OCI-LY1 (cell line): ENCODE measurements at regions not wholly inside any gene's neighbourhood (a gene's known extent, or its start where the extent isn't known, plus 50 kb on each side); places are given as distances from the start of the nearest gene placed in this dataset.

ENCODE experiments used
- H2AFZ ChIP-seq: fragments of 200-600 bp; sonication (generic), shearing (Covaris generic); 2 replicates; pipeline ENCODE4 v1.6.0; 2014; ENCODE audit warnings: antibody characterized with exemption, mild to moderate bottlenecking, low read length
- H3F3A ChIP-seq: fragments of 200-600 bp; sonication (generic), shearing (Covaris generic); 2 replicates; pipeline ENCODE4 v1.6.0; 2014; ENCODE audit warnings: mild to moderate bottlenecking, antibody characterized with exemption, low read length, moderate library complexity; ENCODE audit not compliant: insufficient read depth
- H3K27ac ChIP-seq: fragments of 200-600 bp; sonication (generic); 2 replicates; pipeline ENCODE4 v1.5.1; 2014; ENCODE audit warnings: low read length, mixed run types, mild to moderate bottlenecking, low read depth; ENCODE audit not compliant: poor library complexity, severe bottlenecking
- H3K27me3 ChIP-seq: fragments of 200-600 bp; sonication (generic); 2 replicates; pipeline ENCODE4 v1.6.0; 2014; ENCODE audit warnings: antibody characterized with exemption, mild to moderate bottlenecking, low read length, moderate library complexity; ENCODE audit not compliant: insufficient read depth
- H3K36me3 ChIP-seq: fragments of 200-600 bp; sonication (generic); 2 replicates; pipeline ENCODE4 v1.6.1; 2014; ENCODE audit warnings: mild to moderate bottlenecking, antibody characterized with exemption, low read length, moderate library complexity, mixed read lengths; ENCODE audit not compliant: insufficient read depth
- H3K4me1 ChIP-seq: fragments of 200-600 bp; sonication (generic); 2 replicates; pipeline ENCODE4 v1.5.1; 2014; ENCODE audit warnings: mild to moderate bottlenecking, low read length, moderate library complexity; ENCODE audit not compliant: insufficient read depth, severe bottlenecking
- H3K4me2 ChIP-seq: fragments of 200-600 bp; sonication (generic), shearing (Covaris generic); 2 replicates; pipeline ENCODE4 v1.6.1; 2014; ENCODE audit warnings: low read length
- H3K4me3 ChIP-seq: fragments of 200-600 bp; sonication (generic); 2 replicates; pipeline ENCODE4 v1.5.1; 2014; ENCODE audit warnings: low read length, low read depth, mild to moderate bottlenecking, mixed read lengths; ENCODE audit not compliant: poor library complexity, severe bottlenecking
- H3K79me2 ChIP-seq: fragments of 200-600 bp; shearing (Covaris generic); 2 replicates; pipeline ENCODE4 v1.6.1; 2016; ENCODE audit warnings: mixed run types, low read length, mixed read lengths; ENCODE audit not compliant: insufficient read depth
- H3K9ac ChIP-seq: fragments of 200-600 bp; sonication (generic), shearing (Covaris generic); 2 replicates; pipeline ENCODE4 v1.6.1; 2014; ENCODE audit warnings: mild to moderate bottlenecking, low read length, mixed read lengths
- H3K9me2 ChIP-seq: fragments of 200-600 bp; sonication (generic), shearing (Covaris generic); 2 replicates; pipeline ENCODE4 v1.6.1; 2014; ENCODE audit warnings: low read depth, mild to moderate bottlenecking, low read length, mixed read lengths
- H3K9me3 ChIP-seq: fragments of 200-600 bp; shearing (Covaris generic); 2 replicates; pipeline ENCODE4 v1.6.1; 2014; ENCODE audit warnings: low read length, mixed read lengths
- H4K20me1 ChIP-seq: fragments of 200-600 bp; sonication (generic), shearing (Covaris generic); 2 replicates; pipeline ENCODE4 v1.6.0; 2016; ENCODE audit warnings: mild to moderate bottlenecking, low read length; ENCODE audit not compliant: insufficient read depth
- EZH2 ChIP-seq: fragments of 200-600 bp; sonication (generic), shearing (Covaris generic); IDR thresholded peaks from 2 replicates; pipeline ENCODE4 v1.8.0; 2017; ENCODE audit warnings: borderline replicate concordance, mixed run types, mild to moderate bottlenecking, antibody characterized with exemption, low read length, moderate library complexity, mixed read lengths
- TF ChIP-seq, protein P1 (sequence below): fragments of 200-600 bp; sonication (generic), shearing (Covaris generic); IDR thresholded peaks from 2 replicates; pipeline ENCODE4 v1.5.1; 2017; ENCODE audit warnings: mild to moderate bottlenecking, antibody characterized with exemption, low read length, moderate library complexity, mixed read lengths

- no peak overlapping the region for H3K9ac ChIP-seq
- no peaks in the 10 kb centered on the region for H4K20me1 ChIP-seq
- H3K27ac ChIP-seq = no peak overlapping the region
- H3K9me3 ChIP-seq = no peaks in the 10 kb centered on the region
- no peaks in the 10 kb centered on the region for H3F3A ChIP-seq
- no peak overlapping the region for H2AFZ ChIP-seq
- TF ChIP-seq, protein P1, sequence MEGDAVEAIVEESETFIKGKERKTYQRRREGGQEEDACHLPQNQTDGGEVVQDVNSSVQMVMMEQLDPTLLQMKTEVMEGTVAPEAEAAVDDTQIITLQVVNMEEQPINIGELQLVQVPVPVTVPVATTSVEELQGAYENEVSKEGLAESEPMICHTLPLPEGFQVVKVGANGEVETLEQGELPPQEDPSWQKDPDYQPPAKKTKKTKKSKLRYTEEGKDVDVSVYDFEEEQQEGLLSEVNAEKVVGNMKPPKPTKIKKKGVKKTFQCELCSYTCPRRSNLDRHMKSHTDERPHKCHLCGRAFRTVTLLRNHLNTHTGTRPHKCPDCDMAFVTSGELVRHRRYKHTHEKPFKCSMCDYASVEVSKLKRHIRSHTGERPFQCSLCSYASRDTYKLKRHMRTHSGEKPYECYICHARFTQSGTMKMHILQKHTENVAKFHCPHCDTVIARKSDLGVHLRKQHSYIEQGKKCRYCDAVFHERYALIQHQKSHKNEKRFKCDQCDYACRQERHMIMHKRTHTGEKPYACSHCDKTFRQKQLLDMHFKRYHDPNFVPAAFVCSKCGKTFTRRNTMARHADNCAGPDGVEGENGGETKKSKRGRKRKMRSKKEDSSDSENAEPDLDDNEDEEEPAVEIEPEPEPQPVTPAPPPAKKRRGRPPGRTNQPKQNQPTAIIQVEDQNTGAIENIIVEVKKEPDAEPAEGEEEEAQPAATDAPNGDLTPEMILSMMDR = no peak
- no peak for TF ChIP-seq EZH2
- no peaks in the 10 kb centered on the region for H3K36me3 ChIP-seq
- H3K4me3 ChIP-seq = no peak overlapping the region
- no peaks in the 10 kb centered on the region for H3K4me1 ChIP-seq
- H3K27me3 ChIP-seq = no peaks in the 10 kb centered on the region
- no peaks in the 10 kb centered on the region for H3K9me2 ChIP-seq
- H3K79me2 ChIP-seq = no peaks in the 10 kb centered on the region
- no peak overlapping the region for H3K4me2 ChIP-seq
These were observed 107.4 kb downstream of the ARL4A start for GRCh38 chr7:12794722-12795302.

- Histone ChIP-seq H3K9me3 (no peaks in the 10 kb centered on the region), H3F3A (no peaks in the 10 kb centered on the region), H3K4me2 (no peak overlapping the region), H2AFZ (no peak overlapping the region), H4K20me1 (no peaks in the 10 kb centered on the region), H3K4me1 (no peaks in the 10 kb centered on the region), H3K27me3 (no peaks in the 10 kb centered on the region), H3K4me3 (no peak overlapping the region), H3K36me3 (no peaks in the 10 kb centered on the region), H3K9ac (no peak overlapping the region), H3K9me2 (no peaks in the 10 kb centered on the region), H3K79me2 (no peaks in the 10 kb centered on the region), H3K27ac (no peak overlapping the region)
- no peak for TF ChIP-seq EZH2
- TF ChIP-seq, protein P1 = no peak
These were observed 109.1 kb downstream of the ARL4A start for GRCh38 chr7:12796397-12797127.

- H3K4me3 ChIP-seq = no peak overlapping the region
- H3K9me2 ChIP-seq = no peaks in the 10 kb centered on the region
- TF ChIP-seq, protein P1 = no peak
- no peak for TF ChIP-seq EZH2
- no peaks in the 10 kb centered on the region for H3K27me3 ChIP-seq
- no peak overlapping the region for H3K4me2 ChIP-seq
- H3K9ac ChIP-seq = no peak overlapping the region
- H4K20me1 ChIP-seq = no peaks in the 10 kb centered on the region
- H3K9me3 ChIP-seq = no peaks in the 10 kb centered on the region
- no peak overlapping the region for H2AFZ ChIP-seq
- H3F3A ChIP-seq = no peaks in the 10 kb centered on the region
- no peaks in the 10 kb centered on the region for H3K79me2 ChIP-seq
- no peaks in the 10 kb centered on the region for H3K4me1 ChIP-seq
- H3K27ac ChIP-seq = no peak overlapping the region
- no peaks in the 10 kb centered on the region for H3K36me3 ChIP-seq
These were observed 113.1 kb downstream of the ARL4A start for GRCh38 chr7:12800486-12800885.
